Colon (tissue), 2 donors: ENCODE measurements at regions not wholly inside any gene's neighbourhood (a gene's known extent, or its start where the extent isn't known, plus 50 kb on each side); places are given as distances from the start of the nearest gene placed in this dataset.
"Not testable (repeated sequence)": the region's sequence is repeated elsewhere in the genome, so short reads cannot be mapped to it uniquely, and the experiment has no call there.

Experiments
- FAIRE-seq: peaks from 2 replicates; lab custom pipeline; 2012; peaks lifted over from hg19 to GRCh38; lab: Jason Lieb, UNC
- donor health status: control.
- donor health status: control.

- no peak for FAIRE-seq
Measured at GRCh38 chr15:87752250-87752951, 504.1 kb downstream of the NTRK3 start.

- no peak for FAIRE-seq
Measured at GRCh38 chr15:87748483-87748882, 508.1 kb downstream of the NTRK3 start.

GRCh38 chr15:87747087-87747486 lies 509.5 kb downstream of the NTRK3 start:
- FAIRE-seq, result no peak

- no peak for FAIRE-seq
Measured at GRCh38 chr15:87746333-87746732, 510.2 kb downstream of the NTRK3 start.

DNA sequence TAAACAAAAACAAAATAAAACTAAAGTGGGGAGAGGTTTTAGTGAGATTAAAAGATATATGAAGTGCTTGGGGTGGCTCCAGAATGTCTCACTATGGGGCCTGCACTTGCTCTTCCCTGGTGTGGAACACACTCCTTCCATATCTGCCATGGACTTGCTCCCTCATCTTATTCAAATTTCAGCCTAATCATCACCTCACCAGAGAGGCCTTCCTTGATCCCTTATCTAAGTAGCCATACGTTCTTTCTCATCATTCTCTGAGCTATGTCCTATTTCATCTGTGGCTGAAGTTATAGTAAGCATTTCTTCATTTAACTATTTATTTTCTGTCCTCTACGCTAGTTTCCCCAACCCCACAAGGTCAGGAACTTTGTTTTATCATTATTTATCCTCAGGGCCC lies 511.7 kb downstream of the NTRK3 start:
- FAIRE-seq, result no peak

GRCh38 chr15:87743562-87743961 lies 513.0 kb downstream of the NTRK3 start:
- FAIRE-seq, result no peak

- FAIRE-seq, result no peak
Measured at GRCh38 chr15:87741350-87741749, 515.2 kb downstream of the NTRK3 start.

DNA sequence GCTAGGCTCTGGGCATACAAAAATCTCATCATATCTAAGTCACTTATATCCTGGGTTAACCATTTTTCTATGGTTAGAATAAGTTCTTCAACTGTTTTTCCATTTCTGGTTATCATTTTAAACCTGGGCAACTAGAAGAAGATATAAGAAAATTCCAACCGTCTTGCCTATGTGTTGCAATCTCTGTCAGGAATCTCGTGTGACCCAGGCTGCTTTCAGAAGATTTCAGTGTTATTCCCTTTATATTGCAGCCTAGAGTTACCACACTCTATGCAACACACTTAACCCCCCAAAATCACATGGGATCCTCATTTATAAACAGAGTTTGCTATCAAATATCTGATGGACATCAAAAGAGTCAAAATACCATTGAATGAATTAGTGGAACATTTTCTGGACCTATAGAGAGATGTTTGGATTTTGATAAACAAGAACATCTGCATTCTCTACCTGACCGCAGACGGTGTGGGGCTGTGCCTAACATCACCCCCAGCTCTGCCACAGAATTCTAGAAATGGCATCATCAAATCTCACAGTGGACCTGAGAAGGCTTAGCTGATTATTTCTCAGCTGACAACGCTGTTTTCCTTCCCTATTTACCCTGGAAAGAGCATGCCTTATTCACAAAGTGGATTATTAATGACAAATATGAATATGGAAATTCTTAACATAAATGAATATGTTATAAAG lies 515.7 kb downstream of the NTRK3 start:
- FAIRE-seq, result no peak

GRCh38 chr15:87739866-87740265 lies 516.7 kb downstream of the NTRK3 start:
- no peak for FAIRE-seq

GRCh38 chr15:87739081-87739480 lies 517.5 kb downstream of the NTRK3 start:
- no peak for FAIRE-seq

GRCh38 chr15:87737460-87737859 lies 519.1 kb downstream of the NTRK3 start:
- FAIRE-seq, result not testable (repeated sequence)

DNA sequence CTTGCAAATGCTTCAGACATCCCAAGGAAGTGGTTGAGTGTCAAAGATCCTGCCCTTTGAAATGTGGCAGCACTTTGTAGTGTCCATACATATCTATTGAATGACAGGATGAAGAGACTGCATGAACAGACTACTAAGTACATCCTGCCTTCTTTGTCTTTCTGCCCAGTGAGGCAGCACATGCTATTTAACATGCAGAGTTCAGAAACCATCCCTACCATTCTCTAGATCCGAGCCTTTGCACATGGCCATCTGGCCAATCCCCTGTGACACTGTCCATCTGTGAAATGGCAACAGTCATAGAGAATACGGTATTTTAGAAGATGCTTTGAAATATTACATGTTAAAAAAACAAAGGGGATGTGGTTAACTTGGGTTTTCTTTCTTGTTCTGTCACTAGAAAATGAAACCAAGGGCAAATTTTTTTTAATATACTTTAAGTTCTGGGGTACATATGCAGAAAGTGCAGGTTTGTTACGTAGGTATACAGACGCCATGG lies 519.6 kb downstream of the NTRK3 start:
- no peak for FAIRE-seq

GRCh38 chr15:87736401-87736800 lies 520.1 kb downstream of the NTRK3 start:
- no peak for FAIRE-seq

GRCh38 chr15:87735522-87735921 lies 521.0 kb downstream of the NTRK3 start:
- FAIRE-seq, result no peak

GRCh38 chr15:87734571-87735373 lies 521.8 kb downstream of the NTRK3 start:
- no peak for FAIRE-seq

GRCh38 chr15:87733977-87734376 lies 522.6 kb downstream of the NTRK3 start:
- no peak for FAIRE-seq

- no peak for FAIRE-seq
Measured at GRCh38 chr15:87733541-87733941, 523.0 kb downstream of the NTRK3 start.

- FAIRE-seq, result no peak
Measured at GRCh38 chr15:87732976-87733375, 523.6 kb downstream of the NTRK3 start.

GRCh38 chr15:87731630-87732029 lies 524.9 kb downstream of the NTRK3 start:
- no peak for FAIRE-seq

GRCh38 chr15:87730706-87731105 lies 525.8 kb downstream of the NTRK3 start:
- FAIRE-seq, result no peak

- FAIRE-seq, result no peak
Measured at GRCh38 chr15:87728998-87729397, 527.5 kb downstream of the NTRK3 start.

DNA sequence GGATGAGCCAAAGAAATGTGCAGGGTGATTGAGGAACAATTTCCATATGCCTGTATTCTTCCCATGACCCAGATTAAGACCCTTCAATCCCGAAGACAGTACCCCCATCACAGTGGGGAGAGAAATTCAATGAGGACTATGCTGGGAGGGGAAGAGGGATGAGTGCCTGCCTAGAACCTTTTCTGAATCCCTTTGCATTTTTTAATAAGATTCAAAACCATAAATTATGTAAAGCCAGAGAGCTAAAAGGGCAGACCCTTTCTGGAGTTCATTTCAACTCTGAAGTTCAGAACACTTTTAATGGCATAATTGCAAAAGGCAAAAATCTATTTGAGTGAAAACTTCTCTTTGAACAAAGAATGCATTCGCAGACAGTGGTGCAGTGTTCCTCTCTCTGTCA lies 529.5 kb downstream of the NTRK3 start:
- no peak for FAIRE-seq

- FAIRE-seq, result no peak
Measured at GRCh38 chr15:87724330-87724729, 532.2 kb downstream of the NTRK3 start.
